ENCODE measurements at regions not wholly inside any gene's neighbourhood (a gene's known extent, or its start where the extent isn't known, plus 50 kb on each side); places are given as distances from the start of the nearest gene placed in this dataset.

DNA sequence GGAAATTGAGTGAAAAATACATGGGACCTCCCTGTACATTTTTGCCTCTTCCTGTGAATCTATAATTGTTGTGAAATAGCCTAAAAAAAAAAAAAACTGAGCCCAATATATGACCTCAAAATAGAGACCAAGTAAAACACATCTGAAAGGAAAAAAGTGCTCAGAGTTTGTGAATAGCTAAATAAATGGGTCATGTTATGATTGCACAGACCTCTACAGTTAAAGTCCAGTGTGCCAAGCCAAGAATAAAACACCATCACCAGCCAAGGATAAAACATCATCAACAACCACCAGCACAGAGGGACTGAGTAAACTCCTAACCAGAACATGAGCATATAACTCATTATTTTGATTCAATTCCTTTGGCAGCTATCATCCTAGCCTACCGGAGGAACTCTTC lies 115.6 kb upstream of the AGTR1 start:
- H2AFZ ChIP-seq (ENCODE audit: low read depth, low read length, severe bottlenecking) = no peak overlapping the region
- no peak overlapping the region for H3K4me3 ChIP-seq (ENCODE audit: insufficient read depth, low read length, poor library complexity, severe bottlenecking)
- no peaks in the 10 kb centered on the region for H3K36me3 ChIP-seq (ENCODE audit: low read length)
- no peaks in the 10 kb centered on the region for H3K27me3 ChIP-seq (ENCODE audit: low read length)
- H3K4me2 ChIP-seq (ENCODE audit: low read depth, low read length, poor library complexity, severe bottlenecking) = no peak overlapping the region
- no peaks in the 10 kb centered on the region for H3K9me3 ChIP-seq (ENCODE audit: insufficient read depth, low read length)
- H4K20me1 ChIP-seq (ENCODE audit: low read depth, low read length) = no peaks in the 10 kb centered on the region
- H3K9ac ChIP-seq (ENCODE audit: low read length) = no peak overlapping the region
- no peaks in the 10 kb centered on the region for H3F3A ChIP-seq (ENCODE audit: insufficient read depth)
- no peak for TF ChIP-seq EZH2phosphoT487 (conservative IDR thresholded peaks at IDR 0.05; ENCODE audit: low read length)
- TF ChIP-seq, protein P1, sequence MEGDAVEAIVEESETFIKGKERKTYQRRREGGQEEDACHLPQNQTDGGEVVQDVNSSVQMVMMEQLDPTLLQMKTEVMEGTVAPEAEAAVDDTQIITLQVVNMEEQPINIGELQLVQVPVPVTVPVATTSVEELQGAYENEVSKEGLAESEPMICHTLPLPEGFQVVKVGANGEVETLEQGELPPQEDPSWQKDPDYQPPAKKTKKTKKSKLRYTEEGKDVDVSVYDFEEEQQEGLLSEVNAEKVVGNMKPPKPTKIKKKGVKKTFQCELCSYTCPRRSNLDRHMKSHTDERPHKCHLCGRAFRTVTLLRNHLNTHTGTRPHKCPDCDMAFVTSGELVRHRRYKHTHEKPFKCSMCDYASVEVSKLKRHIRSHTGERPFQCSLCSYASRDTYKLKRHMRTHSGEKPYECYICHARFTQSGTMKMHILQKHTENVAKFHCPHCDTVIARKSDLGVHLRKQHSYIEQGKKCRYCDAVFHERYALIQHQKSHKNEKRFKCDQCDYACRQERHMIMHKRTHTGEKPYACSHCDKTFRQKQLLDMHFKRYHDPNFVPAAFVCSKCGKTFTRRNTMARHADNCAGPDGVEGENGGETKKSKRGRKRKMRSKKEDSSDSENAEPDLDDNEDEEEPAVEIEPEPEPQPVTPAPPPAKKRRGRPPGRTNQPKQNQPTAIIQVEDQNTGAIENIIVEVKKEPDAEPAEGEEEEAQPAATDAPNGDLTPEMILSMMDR (IDR thresholded peaks at IDR 0.05; ENCODE audit: insufficient read depth, low read length, poor library complexity, severe bottlenecking) = no peak
- no peaks in the 10 kb centered on the region for H3K79me2 ChIP-seq (ENCODE audit: insufficient read depth, low read length)
- H3K9me2 ChIP-seq (replicated peaks; ENCODE audit: insufficient read depth, low read length) = no peaks in the 10 kb centered on the region
- no peak overlapping the region for H3K27ac ChIP-seq (ENCODE audit: low read depth, low read length)

DNA sequence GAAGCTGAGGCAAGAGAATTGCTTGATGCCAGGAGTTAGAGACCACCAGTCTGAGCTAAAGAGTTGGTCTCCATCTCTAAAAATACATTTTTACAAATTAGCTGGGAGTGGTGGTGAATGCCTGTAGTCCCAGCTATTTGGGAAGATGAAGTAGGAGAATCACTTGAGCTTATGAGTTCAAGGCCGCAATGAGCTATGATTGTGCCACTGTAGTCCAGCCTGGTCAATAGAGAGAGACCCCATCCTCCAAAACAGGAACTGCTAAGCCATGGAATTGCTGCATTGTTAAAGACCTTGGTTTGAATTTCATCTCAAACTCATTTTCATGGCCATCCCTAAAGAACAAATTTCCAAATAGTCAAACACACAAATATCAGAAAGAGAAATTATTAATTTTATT lies 113.9 kb upstream of the AGTR1 start:
- Histone ChIP-seq H4K20me1 (ENCODE audit: low read depth, low read length) (no peaks in the 10 kb centered on the region), H2AFZ (ENCODE audit: low read depth, low read length, severe bottlenecking) (no peak overlapping the region), H3K4me3 (ENCODE audit: insufficient read depth, low read length, poor library complexity, severe bottlenecking) (no peak overlapping the region), H3K27me3 (ENCODE audit: low read length) (no peaks in the 10 kb centered on the region), H3K79me2 (ENCODE audit: insufficient read depth, low read length) (no peaks in the 10 kb centered on the region), H3K9me3 (ENCODE audit: insufficient read depth, low read length) (no peaks in the 10 kb centered on the region), H3K9ac (ENCODE audit: low read length) (no peak overlapping the region), H3K9me2 (replicated peaks; ENCODE audit: insufficient read depth, low read length) (no peaks in the 10 kb centered on the region), H3F3A (ENCODE audit: insufficient read depth) (no peaks in the 10 kb centered on the region), H3K4me2 (ENCODE audit: low read depth, low read length, poor library complexity, severe bottlenecking) (no peak overlapping the region), H3K27ac (ENCODE audit: low read depth, low read length) (no peak overlapping the region), H3K36me3 (ENCODE audit: low read length) (no peaks in the 10 kb centered on the region)
- TF ChIP-seq, protein P1 (IDR thresholded peaks at IDR 0.05; ENCODE audit: insufficient read depth, low read length, poor library complexity, severe bottlenecking) = no peak
- TF ChIP-seq EZH2phosphoT487 (conservative IDR thresholded peaks at IDR 0.05; ENCODE audit: low read length) = no peak

- Histone ChIP-seq H3K27me3 (ENCODE audit: low read length) (no peaks in the 10 kb centered on the region), H4K20me1 (ENCODE audit: low read depth, low read length) (no peaks in the 10 kb centered on the region), H3K4me2 (ENCODE audit: low read depth, low read length, poor library complexity, severe bottlenecking) (no peak overlapping the region), H3K9me2 (replicated peaks; ENCODE audit: insufficient read depth, low read length) (no peaks in the 10 kb centered on the region), H3K9ac (ENCODE audit: low read length) (no peak overlapping the region), H3K79me2 (ENCODE audit: insufficient read depth, low read length) (no peaks in the 10 kb centered on the region), H3F3A (ENCODE audit: insufficient read depth) (no peaks in the 10 kb centered on the region), H3K4me3 (ENCODE audit: insufficient read depth, low read length, poor library complexity, severe bottlenecking) (no peak overlapping the region), H3K27ac (ENCODE audit: low read depth, low read length) (no peak overlapping the region), H2AFZ (ENCODE audit: low read depth, low read length, severe bottlenecking) (no peak overlapping the region), H3K36me3 (ENCODE audit: low read length) (no peaks in the 10 kb centered on the region), H3K9me3 (ENCODE audit: insufficient read depth, low read length) (no peaks in the 10 kb centered on the region)
- no peak for TF ChIP-seq EZH2phosphoT487 (conservative IDR thresholded peaks at IDR 0.05; ENCODE audit: low read length)
- TF ChIP-seq, protein P1 (IDR thresholded peaks at IDR 0.05; ENCODE audit: insufficient read depth, low read length, poor library complexity, severe bottlenecking) = no peak
Observed at GRCh38 chr3:148584438-148584837, 113.3 kb upstream of the AGTR1 start.
